Fibroblast of villous mesenchyme (primary cell): ENCODE measurements at regions not wholly inside any gene's neighbourhood (a gene's known extent, or its start where the extent isn't known, plus 50 kb on each side); places are given as distances from the start of the nearest gene placed in this dataset.
A peak's percentile ranks its signal among the peaks of the same experiment; 100 is the strongest.

ENCODE experiments used
- DNase-seq: peaks from one replicate; pipeline ENCODE4 v3.0.0-alpha.2; 2010; ENCODE audit warnings: low read depth
- H3K4me3 ChIP-seq: 2 replicates; pipeline ENCODE4 v1.5.1; 2011; ENCODE audit warnings: low read depth, mild to moderate bottlenecking, low read length
- TF ChIP-seq, protein P1 (sequence below): IDR thresholded peaks from 2 replicates; pipeline ENCODE4 v1.5.1; 2012; ENCODE audit warnings: low read depth, mild to moderate bottlenecking, low read length; ENCODE audit not compliant: insufficient read depth

DNA sequence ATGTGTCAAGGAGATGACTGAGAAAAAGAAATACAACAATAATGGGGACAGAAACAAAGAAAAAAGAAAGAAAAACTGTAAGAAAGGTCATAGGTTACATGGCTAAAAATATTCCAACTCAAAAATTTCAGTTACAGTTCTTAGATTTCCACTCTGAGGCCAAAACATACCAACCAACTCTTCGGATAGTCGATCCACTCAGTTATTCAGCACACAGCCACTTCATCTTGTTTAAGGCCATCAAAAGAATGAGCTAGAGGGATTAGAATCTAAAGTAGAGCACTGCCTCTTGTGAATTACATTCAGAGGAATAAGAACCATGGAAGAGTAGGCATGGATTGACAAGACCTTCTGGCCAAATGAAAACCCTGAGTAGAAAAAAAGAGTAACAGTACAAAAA is 277.0 kb downstream of the MRPL39 start:
- H3K4me3 ChIP-seq, result no peak overlapping the region
- DNase-seq, result peak; percentile 13
- TF ChIP-seq, protein P1, sequence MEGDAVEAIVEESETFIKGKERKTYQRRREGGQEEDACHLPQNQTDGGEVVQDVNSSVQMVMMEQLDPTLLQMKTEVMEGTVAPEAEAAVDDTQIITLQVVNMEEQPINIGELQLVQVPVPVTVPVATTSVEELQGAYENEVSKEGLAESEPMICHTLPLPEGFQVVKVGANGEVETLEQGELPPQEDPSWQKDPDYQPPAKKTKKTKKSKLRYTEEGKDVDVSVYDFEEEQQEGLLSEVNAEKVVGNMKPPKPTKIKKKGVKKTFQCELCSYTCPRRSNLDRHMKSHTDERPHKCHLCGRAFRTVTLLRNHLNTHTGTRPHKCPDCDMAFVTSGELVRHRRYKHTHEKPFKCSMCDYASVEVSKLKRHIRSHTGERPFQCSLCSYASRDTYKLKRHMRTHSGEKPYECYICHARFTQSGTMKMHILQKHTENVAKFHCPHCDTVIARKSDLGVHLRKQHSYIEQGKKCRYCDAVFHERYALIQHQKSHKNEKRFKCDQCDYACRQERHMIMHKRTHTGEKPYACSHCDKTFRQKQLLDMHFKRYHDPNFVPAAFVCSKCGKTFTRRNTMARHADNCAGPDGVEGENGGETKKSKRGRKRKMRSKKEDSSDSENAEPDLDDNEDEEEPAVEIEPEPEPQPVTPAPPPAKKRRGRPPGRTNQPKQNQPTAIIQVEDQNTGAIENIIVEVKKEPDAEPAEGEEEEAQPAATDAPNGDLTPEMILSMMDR, result no peak

- no peak overlapping the region for H3K4me3 ChIP-seq
- TF ChIP-seq, protein P1, result no peak
These were observed 278.0 kb downstream of the MRPL39 start for GRCh38 chr21:25329227-25329825.

DNA sequence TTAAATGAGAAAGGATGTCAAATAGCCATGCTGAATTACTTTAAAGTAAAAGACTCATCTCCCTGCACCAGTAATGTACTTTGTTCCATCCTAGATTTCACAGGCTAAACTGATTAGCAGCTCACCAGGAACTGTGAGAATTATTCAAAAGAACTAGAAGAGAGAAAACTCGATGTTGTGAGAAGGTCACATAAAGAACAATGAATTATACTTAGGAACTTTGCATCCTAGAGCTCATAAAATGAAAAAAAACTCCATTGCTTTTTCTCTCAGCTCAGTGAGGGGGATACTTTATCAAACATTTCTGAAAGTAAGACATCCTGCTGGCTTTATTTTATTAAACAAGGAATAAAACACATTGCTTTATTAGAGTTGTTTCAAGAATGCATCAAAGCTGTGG is 278.5 kb downstream of the MRPL39 start:
- no peak overlapping the region for H3K4me3 ChIP-seq
- TF ChIP-seq, protein P1, result no peak
- peak; percentile 7 for DNase-seq

More at GRCh38 chr21:25329227-25329825, 278.0 kb downstream of the MRPL39 start:
- DNase-seq, result peak; percentile 48

GRCh38 chr21:25326181-25326580 is 281.1 kb downstream of the MRPL39 start:
- DNase-seq, result no peak
- TF ChIP-seq, protein P1, result no peak

DNA sequence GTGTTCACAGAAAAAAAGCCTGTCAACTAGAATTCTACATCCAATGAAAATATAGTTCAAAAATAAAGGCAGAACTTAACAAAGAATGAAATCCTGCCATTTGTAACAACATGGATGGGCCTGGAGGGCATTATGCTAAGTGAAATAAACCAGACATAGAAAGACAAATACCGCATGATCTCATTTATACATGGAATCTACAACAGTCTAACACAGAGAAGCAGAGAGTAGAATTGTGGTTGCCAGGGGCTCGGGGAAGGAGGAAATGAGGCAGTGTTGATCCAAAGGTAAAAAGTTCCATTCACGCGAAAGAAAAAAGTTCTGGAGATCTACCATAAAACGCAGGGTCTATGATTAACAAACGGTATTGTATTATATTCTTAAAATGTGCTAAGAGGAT is 282.6 kb downstream of the MRPL39 start:
- DNase-seq, result no peak
- no peak overlapping the region for H3K4me3 ChIP-seq
- TF ChIP-seq, protein P1, result no peak

More at GRCh38 chr21:25326181-25326580, 281.1 kb downstream of the MRPL39 start:
- no peak overlapping the region for H3K4me3 ChIP-seq

GRCh38 chr21:25323356-25323949 is 283.8 kb downstream of the MRPL39 start:
- no peak for DNase-seq
- TF ChIP-seq, protein P1, result no peak
- H3K4me3 ChIP-seq, result no peak overlapping the region
